ENCODE measurements at regions not wholly inside any gene's neighbourhood (a gene's known extent, or its start where the extent isn't known, plus 50 kb on each side); places are given as distances from the start of the nearest gene placed in this dataset.

GRCh38 chr17:12389421-12389820, 276.3 kb upstream of the MYOCD start:
- Histone ChIP-seq H3K36me3 (no peaks in the 10 kb centered on the region), H3K4me3 (ENCODE audit: low read depth, low read length) (no peak overlapping the region), H3K27me3 (ENCODE audit: insufficient read depth, low read depth, severe bottlenecking) (no peaks in the 10 kb centered on the region)

GRCh38 chr17:12390631-12391030, 275.1 kb upstream of the MYOCD start:
- TF ChIP-seq CTCF (IDR thresholded peaks at IDR 0.05; ENCODE audit: low read depth, low read length): no peak

More at GRCh38 chr17:12389421-12389820, 276.3 kb upstream of the MYOCD start:
- DNase-seq: no peak
- no peak for TF ChIP-seq CTCF (IDR thresholded peaks at IDR 0.05; ENCODE audit: low read depth, low read length)
- no peak overlapping the region for H3K27ac ChIP-seq
- H3K9me3 ChIP-seq (ENCODE audit: severe bottlenecking): no peaks in the 10 kb centered on the region

GRCh38 chr17:12391468-12391867, 274.2 kb upstream of the MYOCD start:
- no peak for DNase-seq
- Histone ChIP-seq H3K27me3 (ENCODE audit: insufficient read depth, low read depth, severe bottlenecking) (no peaks in the 10 kb centered on the region), H3K27ac (no peak overlapping the region), H3K9me3 (ENCODE audit: severe bottlenecking) (no peaks in the 10 kb centered on the region), H3K4me3 (ENCODE audit: low read depth, low read length) (no peak overlapping the region), H3K36me3 (no peaks in the 10 kb centered on the region)
- TF ChIP-seq CTCF (IDR thresholded peaks at IDR 0.05; ENCODE audit: low read depth, low read length): no peak

More at GRCh38 chr17:12390631-12391030, 275.1 kb upstream of the MYOCD start:
- no peak for DNase-seq
- no peaks in the 10 kb centered on the region for H3K36me3 ChIP-seq
- no peak overlapping the region for H3K27ac ChIP-seq
- H3K4me3 ChIP-seq (ENCODE audit: low read depth, low read length): no peak overlapping the region
- no peaks in the 10 kb centered on the region for H3K9me3 ChIP-seq (ENCODE audit: severe bottlenecking)
- H3K27me3 ChIP-seq (ENCODE audit: insufficient read depth, low read depth, severe bottlenecking): no peaks in the 10 kb centered on the region

GRCh38 chr17:12395733-12396354, 269.8 kb upstream of the MYOCD start:
- no peak overlapping the region for H3K27ac ChIP-seq
- TF ChIP-seq CTCF (IDR thresholded peaks at IDR 0.05; ENCODE audit: low read depth, low read length): peak; percentile 77
- no peaks in the 10 kb centered on the region for H3K9me3 ChIP-seq (ENCODE audit: severe bottlenecking)
- no peak overlapping the region for H3K4me3 ChIP-seq (ENCODE audit: low read depth, low read length)
- peak; percentile 53 for DNase-seq
- no peaks in the 10 kb centered on the region for H3K36me3 ChIP-seq
- no peaks in the 10 kb centered on the region for H3K27me3 ChIP-seq (ENCODE audit: insufficient read depth, low read depth, severe bottlenecking)

- no peak for DNase-seq
- H3K27ac ChIP-seq: no peak overlapping the region
- no peaks in the 10 kb centered on the region for H3K9me3 ChIP-seq (ENCODE audit: severe bottlenecking)
- H3K4me3 ChIP-seq (ENCODE audit: low read depth, low read length): no peak overlapping the region
- no peaks in the 10 kb centered on the region for H3K27me3 ChIP-seq (ENCODE audit: insufficient read depth, low read depth, severe bottlenecking)
- H3K36me3 ChIP-seq: no peaks in the 10 kb centered on the region
- no peak for TF ChIP-seq CTCF (IDR thresholded peaks at IDR 0.05; ENCODE audit: low read depth, low read length)
These were observed 267.1 kb upstream of the MYOCD start for GRCh38 chr17:12398441-12399051.

All from WERI-Rb-1 (cell line).